DND-41 (cell line): ENCODE measurements at regions not wholly inside any gene's neighbourhood (a gene's known extent, or its start where the extent isn't known, plus 50 kb on each side); places are given as distances from the start of the nearest gene placed in this dataset.
"Not testable (repeated sequence)": the region's sequence is repeated elsewhere in the genome, so short reads cannot be mapped to it uniquely, and the experiment has no call there.

Source experiments
- ATAC-seq: fragments of 200-7000 bp; cut with Tn5 transposase; 3 replicates; pipeline ENCODE4 v1.9.1; 2021; ENCODE audit warnings: low read depth; ENCODE audit not compliant: insufficient read depth
- DNase-seq: peaks from one replicate; pipeline ENCODE4 v3.0.0-alpha.2; 2020
- H2AFZ ChIP-seq: 2 replicates; pipeline ENCODE4 v1.6.0; 2012; ENCODE audit warnings: low read depth, low read length
- H3K27ac ChIP-seq: 2 replicates; pipeline ENCODE4 v1.5.1; 2012; ENCODE audit warnings: low read length, inconsistent platforms
- H3K27me3 ChIP-seq: fragments of 200-600 bp; sonication (generic); 2 replicates; pipeline ENCODE4 v1.6.0; 2012; ENCODE audit warnings: low read length, mild to moderate bottlenecking, inconsistent platforms; ENCODE audit not compliant: insufficient read depth, poor library complexity
- H3K36me3 ChIP-seq: 2 replicates; pipeline ENCODE4 v1.5.1; 2012; ENCODE audit warnings: low read length, inconsistent platforms; ENCODE audit not compliant: insufficient read depth
- H3K4me1 ChIP-seq: 2 replicates; pipeline ENCODE4 v1.5.1; 2012; ENCODE audit warnings: mild to moderate bottlenecking, low read length; ENCODE audit not compliant: insufficient read depth
- H3K4me2 ChIP-seq: 2 replicates; pipeline ENCODE4 v1.6.0; 2012; ENCODE audit warnings: mild to moderate bottlenecking, moderate library complexity, low read length, inconsistent platforms; ENCODE audit not compliant: insufficient read depth
- H3K4me3 ChIP-seq, 2 experiments: fragments of 200-600 bp in 1 of 2; shearing (Covaris generic) in 1 of 2; 2 replicates each; pipeline ENCODE4 v1.5.1; 2012 to 2016; ENCODE audit warnings: inconsistent platforms in 2 of 2, low read length in 2 of 2, mild to moderate bottlenecking in 2 of 2, low read depth in 1 of 2, moderate library complexity in 1 of 2
- H3K79me2 ChIP-seq: 2 replicates; pipeline ENCODE4 v1.6.0; 2012; ENCODE audit warnings: low read length, inconsistent platforms; ENCODE audit not compliant: insufficient read depth
- H3K9ac ChIP-seq: 2 replicates; pipeline ENCODE4 v1.6.0; 2012; ENCODE audit warnings: low read depth, mild to moderate bottlenecking, inconsistent platforms, low read length, moderate library complexity
- H3K9me3 ChIP-seq: 2 replicates; pipeline ENCODE4 v1.5.1; 2012; ENCODE audit warnings: low read length, moderate library complexity, mild to moderate bottlenecking, inconsistent platforms; ENCODE audit not compliant: insufficient read depth, severe bottlenecking
- H4K20me1 ChIP-seq: 2 replicates; pipeline ENCODE4 v1.6.0; 2012; ENCODE audit warnings: low read length; ENCODE audit not compliant: insufficient read depth
- CTCF ChIP-seq: IDR thresholded peaks from 2 replicates; pipeline ENCODE4 v1.5.1; 2012; ENCODE audit warnings: borderline replicate concordance, low read length, moderate library complexity, mild to moderate bottlenecking; ENCODE audit not compliant: poor library complexity, severe bottlenecking; ENCODE audit errors: extremely low read depth
- EZH2 ChIP-seq: IDR thresholded peaks from 3 replicates; pipeline ENCODE4 v1.6.1; 2012; ENCODE audit warnings: borderline replicate concordance, low read depth, mild to moderate bottlenecking, moderate library complexity, low read length, inconsistent platforms; ENCODE audit not compliant: severe bottlenecking

DNA sequence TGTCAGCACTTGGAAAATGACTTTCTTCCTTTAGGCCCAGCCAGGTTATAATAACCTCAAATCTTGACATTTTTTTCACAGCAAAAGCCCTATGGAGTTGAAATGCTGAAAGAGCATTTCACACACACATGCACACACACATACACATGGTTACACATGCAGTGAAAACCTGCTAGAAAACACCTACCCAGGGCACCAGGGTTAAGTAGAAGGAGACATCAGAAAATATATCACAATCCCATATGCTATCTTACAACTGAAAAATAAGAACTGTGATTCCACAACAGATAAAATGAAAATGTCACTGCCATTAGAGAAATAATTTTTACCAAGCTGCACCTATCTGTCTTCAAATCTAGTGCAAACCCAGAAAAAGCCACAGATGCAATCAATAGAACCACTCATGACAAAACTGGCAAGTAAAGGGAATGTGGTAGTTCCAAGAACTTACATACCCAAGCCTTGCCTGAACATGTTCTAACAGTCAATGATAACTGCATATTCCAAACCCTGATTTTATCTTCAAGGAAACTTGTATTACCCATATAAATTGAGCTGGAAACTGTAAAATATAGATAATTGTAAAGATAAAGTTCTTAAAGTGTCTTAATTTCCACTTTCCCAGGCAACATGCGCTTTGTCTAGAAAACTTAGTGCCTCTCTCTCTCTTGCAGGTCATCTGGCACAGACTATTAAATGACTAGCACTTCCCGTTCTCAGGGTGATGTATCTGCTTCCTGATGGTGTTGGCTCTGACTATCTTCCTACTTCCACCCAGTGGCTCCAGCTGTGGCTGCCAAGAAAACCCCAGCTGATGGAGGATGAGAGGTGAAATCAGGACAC lies 250.2 kb upstream of the PTGER4 start:
- no peaks in the 10 kb centered on the region for H3K36me3 ChIP-seq
- peak overlapping the region; percentile 47 for H3K4me2 ChIP-seq
- H3K4me3 ChIP-seq, result peak overlapping the region in 1 of 2 experiments; percentile 30; a peak in 2 of 4 replicates
- peak overlapping the region; percentile 53 for H3K9ac ChIP-seq
- no peak for TF ChIP-seq EZH2
- peak; percentile 32 for TF ChIP-seq CTCF
- ATAC-seq (peak; percentile 78), DNase-seq (peak; percentile 82)
- H3K27ac ChIP-seq, result peak overlapping the region; percentile 96
- H3K27me3 ChIP-seq, result no peaks in the 10 kb centered on the region
- H4K20me1 ChIP-seq, result no peaks in the 10 kb centered on the region
- peaks cover 65% of the 10 kb centered on the region for H3K4me1 ChIP-seq
- H3K9me3 ChIP-seq, result peaks cover 19% of the 10 kb centered on the region
- H3K79me2 ChIP-seq, result peaks cover 14% of the 10 kb centered on the region; the same call in 1 of the 2 replicates
- 0 out of 2 replicates have a peak overlapping the region, but pooled peaks have one; percentile 13 for H2AFZ ChIP-seq

- H2AFZ ChIP-seq, result 0 out of 2 replicates have a peak overlapping the region, but pooled peaks have one; percentile 13
- no peak for TF ChIP-seq EZH2
- no peak for TF ChIP-seq CTCF
- DNase-seq (no peak), ATAC-seq (no peak)
- peaks cover 65% of the 10 kb centered on the region for H3K4me1 ChIP-seq
- H3K27me3 ChIP-seq, result no peaks in the 10 kb centered on the region
- peaks cover 14% of the 10 kb centered on the region; the same call in 1 of the 2 replicates for H3K79me2 ChIP-seq
- H3K27ac ChIP-seq, result peak overlapping the region; percentile 96
- H3K9me3 ChIP-seq, result peaks cover 23% of the 10 kb centered on the region
- peak overlapping the region in 1 of 2 experiments; percentile 23; a peak in 1 of 4 replicates for H3K4me3 ChIP-seq
- H3K4me2 ChIP-seq, result peak overlapping the region; percentile 47
- H4K20me1 ChIP-seq, result no peaks in the 10 kb centered on the region
- no peaks in the 10 kb centered on the region for H3K36me3 ChIP-seq
- H3K9ac ChIP-seq, result peak overlapping the region; percentile 53
Measured at GRCh38 chr5:40428815-40429214, 250.9 kb upstream of the PTGER4 start.

DNA sequence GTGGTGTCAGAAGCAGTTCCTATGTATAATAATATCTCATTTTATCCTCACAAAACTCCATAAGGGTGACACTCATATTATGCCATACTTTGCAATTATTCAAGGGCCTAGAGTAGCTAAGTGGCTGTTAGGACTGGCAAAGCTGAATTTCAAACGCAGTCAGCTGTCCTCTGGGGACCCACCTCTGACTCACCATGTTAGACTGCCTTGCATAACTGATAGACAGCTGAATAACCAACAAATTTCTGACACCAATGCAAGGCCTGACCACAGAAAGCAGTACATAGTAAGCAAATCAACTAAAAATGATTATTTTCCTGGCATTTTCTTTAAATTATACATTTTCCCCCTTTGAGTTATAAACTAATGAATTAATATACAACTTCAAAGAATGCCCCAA lies 251.6 kb upstream of the PTGER4 start:
- peak; percentile 53 for ATAC-seq
- H3K9ac ChIP-seq, result peak overlapping the region; percentile 53

DNA sequence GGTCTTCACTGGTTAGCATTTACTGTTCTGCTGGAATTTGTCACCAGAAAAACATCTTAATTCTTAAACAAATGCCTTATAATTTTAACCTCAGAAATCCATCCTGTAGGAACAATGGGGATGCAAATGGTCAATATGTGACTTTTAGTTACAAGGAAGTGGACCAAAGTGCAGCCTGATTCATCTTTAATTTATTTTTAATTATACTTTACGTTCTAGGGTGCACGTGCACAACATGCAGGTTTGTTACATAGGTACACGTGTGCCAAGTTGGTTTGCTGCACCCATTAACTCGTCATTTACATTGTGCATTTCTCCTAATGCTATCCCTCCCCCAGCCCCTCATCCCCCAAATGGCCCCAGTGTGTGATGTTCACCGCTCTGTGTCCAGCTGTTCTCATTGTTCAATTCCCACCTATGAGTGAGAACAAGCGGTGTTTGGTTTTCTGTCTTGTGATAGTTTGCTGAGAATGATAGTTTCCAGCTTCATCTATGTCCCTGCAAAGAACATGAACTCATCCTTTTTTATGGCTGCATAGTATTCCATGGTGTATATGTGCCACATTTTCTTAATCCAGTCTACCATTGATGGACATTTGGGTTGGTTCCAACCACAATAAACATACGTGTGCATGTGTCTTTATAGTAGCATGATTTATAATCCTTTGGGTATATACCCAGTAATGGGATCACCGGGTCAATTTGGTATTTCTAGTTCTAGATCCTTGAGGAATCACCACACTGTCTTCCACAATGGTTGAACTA lies 262.5 kb upstream of the PTGER4 start:
- not testable (repeated sequence) for H3K4me3 ChIP-seq, H3K4me1 ChIP-seq, H3K79me2 ChIP-seq, H2AFZ ChIP-seq, H4K20me1 ChIP-seq, H3K27ac ChIP-seq, H3K36me3 ChIP-seq, H3K27me3 ChIP-seq, H3K9ac ChIP-seq, H3K4me2 ChIP-seq, ATAC-seq, DNase-seq, H3K9me3 ChIP-seq

More for the DNA sequence above, 251.6 kb upstream of the PTGER4 start:
- no peaks in the 10 kb centered on the region for H4K20me1 ChIP-seq
- H3K9me3 ChIP-seq, result peaks cover 25% of the 10 kb centered on the region
- no peaks in the 10 kb centered on the region for H3K27me3 ChIP-seq
- H3K36me3 ChIP-seq, result no peaks in the 10 kb centered on the region
- peaks cover 61% of the 10 kb centered on the region for H3K4me1 ChIP-seq
- no peak overlapping the region for H2AFZ ChIP-seq
- peak overlapping the region; percentile 47 for H3K4me2 ChIP-seq
- peak overlapping the region; percentile 96 for H3K27ac ChIP-seq
- DNase-seq, result peak; percentile 76
- H3K79me2 ChIP-seq, result peaks cover 14% of the 10 kb centered on the region; the same call in 1 of the 2 replicates
- H3K4me3 ChIP-seq, result no peak overlapping the region
- TF ChIP-seq CTCF, result no peak
- TF ChIP-seq EZH2, result no peak
